ENCODE measurements at regions not wholly inside any gene's neighbourhood (a gene's known extent, or its start where the extent isn't known, plus 50 kb on each side); places are given as distances from the start of the nearest gene placed in this dataset.

DNA sequence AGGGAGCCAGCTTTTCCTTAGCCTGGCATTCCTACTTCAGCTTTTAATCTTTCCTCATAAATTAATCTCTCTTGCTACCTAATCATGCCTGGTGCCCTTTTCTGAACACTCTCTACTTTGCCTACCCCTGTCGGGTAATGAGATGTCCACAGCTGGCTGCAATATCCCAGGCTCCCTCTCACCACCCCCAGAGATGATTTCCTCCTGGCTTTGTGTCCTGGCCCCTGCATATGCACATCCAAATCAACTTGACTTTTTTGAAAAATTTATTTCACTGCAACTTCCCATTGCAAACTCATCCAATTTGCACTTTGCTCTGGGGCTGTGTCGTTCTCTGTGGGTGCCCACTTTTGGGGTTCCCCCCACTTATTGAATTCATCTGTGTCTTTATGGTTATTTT is 218.1 kb upstream of the SKOR2 start:
- DNase-seq (ENCODE audit: low read depth): no peak

DNA sequence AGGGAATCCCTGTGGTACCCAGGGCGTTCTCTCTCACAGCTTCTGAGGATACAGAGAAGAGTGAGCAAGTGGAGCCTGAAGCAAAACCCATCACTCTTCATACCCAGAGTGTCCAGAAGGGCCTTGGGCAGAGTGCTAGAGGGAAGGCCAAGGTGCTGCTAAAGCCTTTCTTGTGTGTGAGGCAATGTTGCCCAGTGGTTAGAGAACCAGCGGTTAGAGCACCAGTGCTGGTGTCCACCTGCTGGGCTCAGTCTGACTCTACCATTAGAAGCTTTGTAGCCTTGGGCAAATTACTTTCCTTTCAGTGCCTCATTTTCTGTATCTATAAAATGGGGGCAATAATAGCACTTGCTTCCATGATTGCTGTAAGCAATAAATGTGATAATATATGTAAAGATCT is 210.5 kb upstream of the SKOR2 start:
- DNase-seq (ENCODE audit: low read depth): no peak

DNA sequence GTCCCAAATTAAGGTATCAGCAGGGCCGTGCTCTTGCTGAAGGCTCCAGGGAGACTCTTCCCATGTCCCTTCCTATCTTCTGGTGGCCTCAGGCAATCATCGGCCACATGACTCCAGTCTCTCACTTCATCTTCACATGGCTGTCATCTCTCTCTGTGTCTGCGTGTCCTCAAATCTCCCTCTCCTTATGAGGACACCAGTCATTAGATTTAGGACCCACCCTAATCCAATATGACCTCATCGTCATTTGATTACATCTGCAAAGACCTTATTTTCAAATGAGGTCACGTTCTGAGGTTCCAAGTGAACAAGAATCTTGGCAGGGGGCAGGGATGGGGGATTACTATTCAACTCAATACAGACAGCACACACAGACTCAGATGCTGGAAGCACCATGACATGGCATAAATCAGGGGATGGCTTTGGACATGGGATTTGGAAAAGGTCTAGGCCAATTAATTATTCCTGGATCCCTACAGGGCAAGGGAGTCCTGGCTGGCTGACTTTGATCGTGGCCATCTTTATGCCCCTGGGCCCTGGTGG is 210.0 kb upstream of the SKOR2 start:
- no peak for DNase-seq (ENCODE audit: low read depth)

DNA sequence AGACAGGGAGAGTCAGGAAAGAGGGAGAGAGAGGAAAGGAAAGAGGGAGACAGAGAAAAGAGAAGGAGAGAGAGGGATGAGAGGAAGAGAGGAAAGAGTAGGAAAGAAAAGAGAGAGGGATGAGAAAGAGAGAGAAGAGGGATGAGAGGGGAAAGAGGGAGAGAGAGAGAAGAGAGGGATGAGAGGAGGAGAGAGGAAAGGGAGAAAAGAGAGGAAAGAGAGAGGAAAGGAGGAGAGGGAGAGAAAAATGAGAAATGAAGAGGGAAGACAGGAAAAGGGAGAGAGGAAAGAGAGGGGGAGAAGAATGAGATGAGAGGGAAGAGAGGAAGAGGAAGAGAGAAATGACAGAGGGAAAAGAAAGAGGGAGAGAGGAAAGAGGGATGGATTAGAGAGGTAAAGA is 207.0 kb upstream of the SKOR2 start:
- DNase-seq (ENCODE audit: low read depth): no peak

DNA sequence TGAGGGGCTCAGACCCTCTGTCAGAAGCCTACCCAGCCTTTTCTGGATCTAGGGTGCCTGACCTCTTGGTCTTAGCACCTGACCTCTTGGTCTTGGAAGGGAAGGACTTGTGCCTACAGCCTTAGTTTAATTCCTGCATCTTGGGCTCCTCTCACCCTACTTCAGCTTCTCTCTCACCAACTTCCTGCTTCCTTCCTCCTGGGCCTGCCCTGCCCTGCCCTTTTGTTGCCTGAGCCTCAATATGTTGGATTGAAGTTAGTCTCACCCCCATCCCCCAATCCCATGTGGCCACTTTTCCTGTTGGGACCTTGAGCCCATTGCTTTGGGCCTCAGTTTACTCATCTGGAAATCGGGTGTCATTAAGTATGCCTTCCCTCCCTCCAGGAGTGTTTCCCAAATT is 206.2 kb upstream of the SKOR2 start:
- DNase-seq (ENCODE audit: low read depth): no peak

DNA sequence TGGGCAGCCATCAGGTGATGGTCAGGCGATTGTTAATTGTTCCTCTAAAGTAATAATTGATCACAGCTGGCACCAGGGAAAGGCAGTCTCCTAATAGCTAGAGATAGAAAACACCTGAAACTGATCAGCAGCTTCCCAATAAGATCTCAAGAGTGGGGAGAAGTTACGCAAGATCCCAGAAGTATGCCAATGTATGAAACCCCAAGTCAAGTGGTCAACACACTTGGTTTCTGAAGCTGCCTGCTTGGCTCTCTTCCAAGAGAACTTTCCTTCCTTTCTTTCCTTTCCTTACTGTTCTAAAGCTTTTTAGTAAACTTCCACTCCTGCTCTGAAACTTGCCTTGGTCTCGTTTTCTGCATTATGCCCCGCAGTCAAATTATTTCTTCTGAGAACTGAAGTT is 201.6 kb upstream of the SKOR2 start:
- DNase-seq (ENCODE audit: low read depth): no peak

DNA sequence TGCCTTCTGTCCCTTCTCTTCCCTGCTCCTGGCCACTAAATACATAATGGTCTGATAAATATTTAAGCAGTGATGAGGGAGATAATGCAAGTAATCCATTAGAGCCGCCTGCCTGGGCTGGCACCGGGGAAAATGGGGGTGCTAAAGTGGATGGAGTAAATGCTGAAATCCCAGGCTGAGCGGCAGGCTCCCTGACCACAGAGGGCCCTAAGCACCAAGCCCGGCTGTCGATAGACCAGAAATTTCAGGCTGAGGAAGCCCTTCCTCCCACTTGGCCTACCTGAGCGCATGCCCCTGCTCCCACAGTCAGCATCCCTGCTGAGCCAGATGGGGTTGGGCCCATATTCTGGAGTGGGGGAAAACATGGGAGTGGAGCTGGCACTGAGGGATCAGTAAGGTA is 197.5 kb upstream of the SKOR2 start:
- DNase-seq (ENCODE audit: low read depth): no peak

DNA sequence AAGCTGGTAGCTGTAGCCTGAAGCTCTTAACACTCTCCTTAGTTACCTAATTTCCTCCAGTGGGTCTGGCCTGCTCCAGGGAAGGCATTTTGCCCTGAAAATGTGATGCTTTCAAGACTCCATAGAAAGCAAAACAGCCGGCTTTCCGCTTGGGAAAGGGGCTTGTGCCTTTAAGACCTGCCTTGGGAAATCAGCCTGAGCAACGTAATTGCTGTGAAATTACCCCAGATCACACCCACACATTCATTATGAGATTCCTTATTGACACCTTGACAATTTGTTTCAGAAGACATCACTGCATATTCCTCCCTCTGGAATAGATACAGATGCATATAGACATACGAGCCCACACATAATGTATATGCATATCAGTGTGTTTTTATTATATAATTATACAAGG is 190.5 kb upstream of the SKOR2 start:
- no peak for DNase-seq (ENCODE audit: low read depth)

DNA sequence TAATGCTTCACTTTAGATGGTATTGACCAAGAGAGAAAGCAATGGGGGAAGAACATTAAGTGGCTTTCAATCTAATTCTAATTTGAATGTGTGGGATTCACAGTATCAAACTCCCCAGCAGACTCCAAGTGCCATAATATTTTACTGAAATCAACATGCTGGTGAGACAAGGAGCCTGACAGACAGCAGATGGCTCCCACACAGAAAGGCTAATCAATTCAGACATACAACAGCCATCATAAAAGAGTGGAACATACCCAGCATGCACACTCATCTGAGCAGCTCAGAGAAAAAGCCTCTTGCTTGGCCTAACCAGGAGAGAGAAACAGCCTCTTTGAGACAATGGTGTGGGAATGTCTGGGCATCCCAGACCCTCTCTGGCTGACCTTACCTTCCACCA is 186.5 kb upstream of the SKOR2 start:
- no peak for DNase-seq (ENCODE audit: low read depth)

DNA sequence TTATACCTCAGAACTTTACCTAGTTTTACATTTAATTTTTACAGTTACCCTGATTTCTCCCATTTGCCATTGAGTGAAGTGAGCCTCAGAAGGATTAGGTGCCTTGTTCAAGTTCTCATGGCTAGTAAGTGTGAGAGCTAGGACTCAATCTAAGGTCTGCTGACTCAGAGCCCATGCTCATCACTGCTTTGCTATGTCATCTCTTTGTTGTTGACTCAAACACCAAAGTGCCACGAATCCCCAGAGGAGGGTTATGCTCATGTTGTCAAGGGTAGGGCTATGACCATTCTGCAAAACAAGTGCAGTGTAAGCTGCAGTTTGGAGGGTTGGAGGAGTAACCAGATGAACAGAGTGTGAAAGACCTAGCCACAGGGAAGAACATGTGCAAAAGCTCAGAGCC is 185.4 kb upstream of the SKOR2 start:
- no peak for DNase-seq (ENCODE audit: low read depth)

DNA sequence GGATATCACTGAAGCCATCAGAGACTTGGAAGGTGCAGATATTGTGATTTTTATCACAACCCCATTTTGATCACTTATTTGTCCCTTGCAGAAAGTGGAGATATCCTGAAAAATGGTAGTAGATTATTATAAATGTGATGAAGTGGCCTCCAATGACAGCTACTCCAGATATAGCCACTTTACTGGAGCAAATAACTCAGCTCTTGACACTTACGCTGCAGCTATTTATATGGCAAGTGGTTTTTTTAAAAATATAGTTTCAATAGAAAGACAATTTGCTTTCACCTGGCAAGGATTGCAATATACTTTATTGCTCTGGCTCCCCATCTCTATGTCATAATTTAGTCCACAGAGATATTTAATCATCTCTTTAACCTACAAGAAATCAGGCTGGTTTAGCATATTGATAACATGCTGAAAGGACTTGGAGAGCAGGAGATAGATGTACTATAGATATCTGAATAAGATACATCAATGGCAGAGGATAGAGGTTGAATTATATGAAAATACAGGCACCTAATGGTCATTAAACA is 182.8 kb upstream of the SKOR2 start:
- DNase-seq (ENCODE audit: low read depth): no peak

DNA sequence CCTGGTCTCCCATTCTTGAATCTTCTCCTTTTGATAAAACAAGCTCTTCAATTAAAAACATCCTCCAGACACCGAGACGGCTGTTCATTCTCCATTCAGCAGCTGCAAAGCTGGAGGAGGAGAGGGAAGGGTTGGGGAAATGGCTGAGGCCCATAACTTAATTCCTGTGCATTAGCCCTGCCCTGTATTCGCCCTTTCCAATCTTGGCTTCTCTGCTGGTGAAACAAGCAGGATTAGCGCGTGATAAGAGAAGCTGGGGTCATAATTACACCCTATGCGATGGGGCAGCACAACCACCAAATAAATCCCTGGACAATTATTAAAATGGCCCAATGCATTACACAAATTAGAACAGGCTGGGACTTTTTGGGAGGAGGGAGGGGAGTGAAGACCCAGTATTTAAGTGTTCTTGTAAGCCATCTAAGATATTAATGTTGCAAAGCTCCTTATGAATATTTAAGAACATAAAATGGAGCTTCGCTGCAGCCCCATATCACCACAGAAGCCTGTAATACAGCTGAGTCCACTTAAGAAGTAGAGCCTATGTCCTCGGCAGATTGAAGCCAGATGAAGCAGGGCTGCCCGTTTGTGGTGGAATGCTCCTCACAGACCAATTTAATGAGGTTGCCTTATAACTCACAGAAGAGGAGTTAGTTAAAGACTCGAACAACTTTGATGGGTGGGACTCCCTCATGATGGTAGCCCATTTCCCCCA is 176.6 kb upstream of the SKOR2 start:
- DNase-seq (ENCODE audit: low read depth): no peak

DNA sequence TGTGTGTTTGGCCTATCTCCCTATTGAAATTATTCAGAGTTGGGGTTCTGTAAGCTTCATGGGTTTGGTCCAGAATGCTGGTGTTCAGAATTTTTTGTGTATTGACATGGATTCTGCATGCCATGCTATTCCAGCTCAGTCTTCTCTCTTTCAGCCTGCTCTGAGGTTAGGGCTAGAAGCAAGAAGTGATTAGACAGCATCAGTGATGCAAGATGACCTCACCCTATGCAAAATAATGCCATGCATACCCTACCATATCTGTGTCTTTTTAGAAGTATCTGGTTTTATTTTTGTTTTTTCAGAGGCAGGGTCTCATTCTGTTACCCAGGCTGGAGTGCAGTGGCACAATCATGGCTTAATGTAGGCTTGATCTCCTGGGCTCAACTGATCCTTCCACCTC is 175.6 kb upstream of the SKOR2 start:
- no peak for DNase-seq (ENCODE audit: low read depth)

DNA sequence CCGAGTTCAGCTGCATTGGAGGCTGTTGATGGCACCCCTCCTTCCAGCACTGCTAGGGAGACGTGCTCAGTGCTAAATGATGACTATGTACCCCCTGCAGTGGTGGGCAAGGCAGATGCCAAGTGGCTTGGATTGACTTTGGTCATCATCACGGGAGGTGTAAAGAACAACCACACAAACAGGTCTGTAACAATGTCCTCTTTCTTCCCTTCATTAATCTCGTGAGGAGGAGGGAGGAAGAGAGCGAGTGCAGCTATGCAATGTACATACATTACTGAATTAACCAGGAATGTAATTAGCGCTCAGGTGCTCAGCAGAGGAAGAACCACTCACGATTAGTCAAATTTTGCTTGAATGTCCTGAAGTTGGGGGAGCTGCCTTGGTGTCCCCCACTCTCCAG is 173.9 kb upstream of the SKOR2 start:
- no peak for DNase-seq (ENCODE audit: low read depth)

DNA sequence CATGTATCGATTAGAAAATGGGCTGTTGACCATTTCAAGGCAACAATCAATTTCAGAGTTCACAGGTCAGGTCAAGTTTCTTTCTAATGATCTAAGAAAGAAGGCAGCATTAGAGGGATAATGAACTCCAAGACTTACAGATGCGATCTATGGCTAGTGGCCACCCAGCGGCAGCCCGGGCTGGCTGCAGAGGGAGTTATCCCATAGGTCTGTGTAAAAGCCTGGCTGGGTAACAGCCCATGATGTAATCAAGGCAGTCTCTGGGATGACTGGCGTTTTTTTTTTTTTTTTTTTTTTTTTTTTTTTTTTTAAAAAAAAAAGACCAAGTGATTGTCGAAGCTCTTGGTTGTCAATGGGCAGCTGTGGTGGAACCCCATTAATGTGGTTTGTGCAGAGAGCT is 171.1 kb upstream of the SKOR2 start:
- no peak for DNase-seq (ENCODE audit: low read depth)

DNA sequence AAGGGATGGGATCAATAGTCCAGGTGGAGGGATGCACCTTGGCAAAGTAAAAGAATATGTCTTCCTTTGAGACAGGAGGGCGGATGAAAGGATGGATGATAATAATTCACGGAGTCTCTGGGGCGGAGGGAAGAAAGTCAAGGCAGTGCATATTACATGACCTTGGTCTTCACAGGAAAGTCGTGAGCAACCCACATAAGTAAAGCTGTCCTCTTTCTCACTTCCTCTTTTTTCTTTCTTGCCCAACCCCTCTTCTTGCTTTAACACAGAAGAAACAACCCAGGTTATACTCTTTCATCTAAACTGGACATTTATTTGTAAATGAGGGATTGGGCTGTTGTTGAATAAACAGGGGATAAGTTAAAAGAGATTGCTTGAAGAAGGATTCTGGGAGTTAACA is 168.7 kb upstream of the SKOR2 start:
- DNase-seq (ENCODE audit: low read depth): no peak

DNA sequence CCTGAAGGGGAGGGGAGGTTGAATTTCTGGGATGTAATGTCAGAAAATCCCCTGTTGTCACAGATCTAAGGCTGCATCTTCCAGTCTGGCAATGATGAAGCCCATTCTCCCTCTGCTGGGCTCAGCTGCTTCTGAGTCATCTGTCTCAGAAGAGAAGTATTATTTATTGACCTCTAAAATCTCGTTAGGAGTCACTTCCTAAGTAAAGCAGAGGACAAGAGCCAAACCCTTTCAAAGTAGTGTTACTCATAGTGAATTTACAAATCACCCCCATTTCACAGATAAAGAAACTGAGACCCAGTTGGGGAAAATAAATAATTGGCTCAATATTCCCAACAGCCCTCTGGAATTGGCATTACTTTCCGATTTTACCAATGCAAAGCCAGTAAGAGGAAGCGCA is 167.3 kb upstream of the SKOR2 start:
- DNase-seq (ENCODE audit: low read depth): no peak

DNA sequence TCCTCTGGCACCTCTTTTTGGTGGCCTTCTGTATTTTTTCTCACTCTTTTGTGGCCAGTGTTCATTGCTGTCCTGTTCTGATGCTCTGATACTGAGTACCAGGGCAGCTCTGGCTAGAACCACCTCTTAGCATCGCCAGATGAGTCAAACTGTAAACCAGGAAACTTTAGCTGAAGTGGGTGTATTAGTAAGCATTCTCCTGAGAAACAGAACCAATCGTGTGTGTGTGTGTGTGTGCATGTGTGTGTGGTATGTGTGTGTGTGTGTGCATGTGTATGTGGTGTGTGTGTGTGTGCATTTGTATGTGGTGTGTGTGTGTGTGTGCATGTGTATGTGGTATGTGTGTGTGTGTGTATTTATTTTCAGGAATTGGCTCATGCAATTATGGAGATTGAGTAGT is 166.3 kb upstream of the SKOR2 start:
- DNase-seq (ENCODE audit: low read depth): no peak

DNA sequence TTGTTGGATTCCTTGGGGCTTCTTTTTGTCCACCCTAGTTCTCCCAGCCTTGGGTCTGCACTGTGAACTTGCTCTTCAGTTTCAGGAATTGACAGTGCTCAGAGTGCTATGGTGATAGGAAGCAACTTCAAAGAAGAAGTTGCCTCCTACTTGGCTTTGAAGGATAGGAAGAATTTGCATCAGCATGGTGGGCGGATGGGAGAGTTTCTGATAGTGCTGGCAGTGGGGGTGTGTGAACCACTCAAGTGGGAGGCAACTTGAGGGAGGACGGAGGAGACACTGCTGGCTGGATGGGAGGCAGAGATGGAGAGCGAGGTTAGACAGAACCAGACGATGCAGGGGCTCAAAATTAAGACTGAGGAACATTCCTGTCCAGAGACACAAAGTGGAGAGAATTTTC is 164.4 kb upstream of the SKOR2 start:
- no peak for DNase-seq (ENCODE audit: low read depth)

DNA sequence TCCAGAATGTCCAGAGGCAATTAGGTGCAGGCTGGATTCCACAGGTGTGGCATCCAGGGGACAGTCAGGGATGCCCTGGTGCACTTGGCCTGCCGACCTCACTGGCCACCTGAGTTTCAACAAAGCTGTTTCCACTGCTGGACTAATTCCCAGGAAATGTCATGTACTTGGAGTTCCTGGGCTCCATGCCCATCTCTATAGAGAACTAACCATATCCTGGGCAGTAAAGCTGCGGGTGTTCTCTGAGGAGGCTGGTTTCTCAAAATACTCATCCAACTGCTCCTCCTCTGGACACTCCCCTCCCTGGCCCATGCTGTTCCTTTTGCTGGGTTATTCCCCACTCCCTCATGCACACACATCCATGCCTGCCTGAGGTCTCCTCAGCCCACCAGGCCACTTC is 161.9 kb upstream of the SKOR2 start:
- no peak for DNase-seq (ENCODE audit: low read depth)

DNA sequence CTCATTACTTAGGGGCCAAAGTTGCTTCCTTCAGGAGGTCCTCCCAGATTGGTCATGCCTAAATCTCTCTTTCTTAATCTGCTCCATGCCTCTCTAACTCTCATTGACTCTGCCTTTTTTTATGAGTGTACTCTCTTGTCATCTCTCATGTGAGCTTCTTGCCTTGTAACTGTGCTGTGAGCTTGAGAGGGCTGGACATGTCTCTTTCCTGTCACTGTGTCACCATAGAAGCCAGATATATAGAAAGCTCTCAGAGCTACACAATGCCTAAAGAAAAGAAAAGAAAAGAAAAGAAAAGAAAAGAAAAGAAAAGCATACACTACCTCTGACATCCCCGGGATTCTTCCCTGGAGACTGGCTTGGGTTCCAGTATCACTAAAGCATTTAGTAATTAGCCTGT is 161.5 kb upstream of the SKOR2 start:
- no peak for DNase-seq (ENCODE audit: low read depth)

DNA sequence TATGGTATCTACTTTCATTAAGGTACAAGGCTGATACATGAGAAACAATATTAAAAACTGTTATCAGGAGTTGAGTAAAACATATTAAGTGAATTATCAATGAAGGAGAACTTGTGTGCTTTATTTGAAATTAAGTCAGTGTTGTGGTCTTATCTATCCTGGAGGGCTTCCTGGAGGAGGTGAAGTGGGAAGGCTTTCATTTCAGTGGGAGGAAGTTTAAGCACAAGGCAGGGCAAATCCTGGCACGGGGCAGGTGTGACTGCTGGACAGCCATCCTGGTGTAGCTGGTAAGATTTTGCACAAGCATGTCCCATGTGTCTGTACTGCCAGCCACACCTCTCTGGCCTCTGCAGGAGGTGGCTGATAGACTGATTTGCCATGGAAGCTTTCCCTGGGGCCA is 159.7 kb upstream of the SKOR2 start:
- no peak for DNase-seq (ENCODE audit: low read depth)

DNA sequence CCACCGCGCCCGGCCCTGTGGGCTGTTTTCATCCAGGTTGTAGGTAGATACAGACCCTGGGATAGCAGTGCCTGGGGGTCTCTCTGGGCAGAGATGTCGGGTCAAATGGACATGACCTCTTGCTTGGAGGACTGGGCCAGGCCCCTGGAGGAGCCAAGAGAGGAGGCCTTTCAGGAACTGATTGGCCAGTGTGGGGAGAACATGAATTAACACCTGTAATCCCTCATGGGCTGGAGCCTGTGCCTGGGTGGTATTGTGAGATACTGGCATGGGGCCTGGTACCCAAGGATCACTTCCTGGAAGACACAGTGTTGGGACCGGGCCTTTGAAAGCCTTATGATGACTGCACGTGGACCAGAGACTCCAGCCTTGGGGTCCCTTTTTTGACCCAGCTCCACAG is 158.7 kb upstream of the SKOR2 start:
- no peak for DNase-seq (ENCODE audit: low read depth)

DNA sequence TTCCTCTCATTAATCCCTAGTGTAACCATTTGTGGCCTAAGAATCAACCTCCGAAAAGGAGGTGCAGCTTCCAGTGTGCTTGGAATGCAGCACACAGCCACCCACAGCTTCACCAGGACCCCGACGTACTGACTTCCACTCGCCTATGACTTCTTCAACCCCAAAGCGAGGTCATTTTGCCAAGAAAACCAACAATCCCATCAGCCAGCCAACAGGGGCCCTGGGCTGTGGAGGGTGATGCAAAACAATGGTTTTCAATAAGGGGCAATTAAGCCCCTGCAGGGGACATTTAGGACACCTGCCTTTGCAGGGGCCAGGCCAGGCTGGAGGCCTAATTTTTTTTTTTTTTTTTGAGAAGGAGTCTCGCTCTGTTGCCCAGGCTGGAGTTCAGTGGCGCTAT is 158.1 kb upstream of the SKOR2 start:
- no peak for DNase-seq (ENCODE audit: low read depth)
